Activated CD4-positive, alpha-beta memory T cell treated with anti-CD3 and anti-CD28 coated beads, Interleukin-2, amount 10 ng/mL, durations not matched to agents 7 days and 5 days (primary cell): ENCODE measurements at regions not wholly inside any gene's neighbourhood (a gene's known extent, or its start where the extent isn't known, plus 50 kb on each side); places are given as distances from the start of the nearest gene placed in this dataset.
"Not testable (repeated sequence)": the region's sequence is repeated elsewhere in the genome, so short reads cannot be mapped to it uniquely, and the experiment has no call there.

Experiments
- CTCF ChIA-PET: fragments of 350-600 bp; sonication (Branson Sonifier 250); formaldehyde crosslinking; loops from one replicate; lab custom pipeline; 2021; ENCODE audit warnings: antibody characterized with exemption, inconsistent platforms; lab: Charles Lee
- POLR2A ChIA-PET: fragments of 350-600 bp; sonication (Branson Sonifier 250); formaldehyde crosslinking; loops from one replicate; lab custom pipeline; 2021; ENCODE audit warnings: antibody characterized with exemption; lab: Charles Lee
- DNase-seq: peaks from one replicate; pipeline ENCODE4 v3.0.0-alpha.2; 2020
- H3K27ac Mint-ChIP-seq: one replicate; pipeline ENCODE4 v1.8.0; 2021; ENCODE audit warnings: mild to moderate bottlenecking, mixed read lengths
- H3K27me3 Mint-ChIP-seq: one replicate; pipeline ENCODE4 v1.8.0; 2021; ENCODE audit warnings: mixed read lengths
- H3K36me3 Mint-ChIP-seq: one replicate; pipeline ENCODE4 v1.8.0; 2021; ENCODE audit warnings: low read depth, mixed read lengths
- H3K4me1 Mint-ChIP-seq: one replicate; pipeline ENCODE4 v1.8.0; 2021; ENCODE audit warnings: mixed read lengths
- H3K4me3 Mint-ChIP-seq: one replicate; pipeline ENCODE4 v1.8.0; 2021; ENCODE audit warnings: mild to moderate bottlenecking, mixed read lengths
- H3K9me3 Mint-ChIP-seq: one replicate; pipeline ENCODE4 v1.8.0; 2021; ENCODE audit warnings: mixed read lengths

- Mint-ChIP-seq H3K27ac (no peak overlapping the region), H3K36me3 (no peaks in the 10 kb centered on the region), H3K27me3 (no peaks in the 10 kb centered on the region), H3K9me3 (peaks cover 2% of the 10 kb centered on the region), H3K4me1 (no peaks in the 10 kb centered on the region), H3K4me3 (no peak overlapping the region)
- no peak for DNase-seq
- ChIA-PET POLR2A (no interaction called here), CTCF (no interaction called here)
Measured at GRCh38 chr11:21986361-21986760, 206.5 kb upstream of the ANO5 start.

DNA sequence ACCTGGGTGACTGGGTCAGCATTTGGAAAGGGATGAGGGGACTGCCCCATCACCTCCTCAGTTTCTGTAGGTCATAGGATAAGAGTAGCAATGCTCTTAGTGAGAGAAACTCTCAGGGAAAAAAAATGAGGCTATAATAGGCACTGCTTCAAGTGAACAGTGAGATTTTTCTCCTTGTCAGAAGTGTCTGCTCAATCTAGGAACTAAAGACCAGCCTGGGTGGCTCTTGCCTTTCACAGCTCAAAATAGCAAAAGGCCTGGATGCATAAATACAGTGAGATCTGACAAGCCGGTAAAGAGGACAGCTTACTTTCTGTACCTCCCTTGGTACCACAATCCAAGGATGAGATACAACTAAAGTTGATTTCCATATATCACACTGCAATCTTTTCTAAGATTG lies 205.6 kb upstream of the ANO5 start:
- CTCF ChIA-PET = no interaction called here
- no peaks in the 10 kb centered on the region for H3K4me1 Mint-ChIP-seq
- DNase-seq = no peak
- no peaks in the 10 kb centered on the region for H3K27me3 Mint-ChIP-seq
- POLR2A ChIA-PET = no interaction called here
- peaks cover 2% of the 10 kb centered on the region for H3K9me3 Mint-ChIP-seq
- no peak overlapping the region for H3K4me3 Mint-ChIP-seq
- H3K27ac Mint-ChIP-seq = no peak overlapping the region
- H3K36me3 Mint-ChIP-seq = no peaks in the 10 kb centered on the region

DNA sequence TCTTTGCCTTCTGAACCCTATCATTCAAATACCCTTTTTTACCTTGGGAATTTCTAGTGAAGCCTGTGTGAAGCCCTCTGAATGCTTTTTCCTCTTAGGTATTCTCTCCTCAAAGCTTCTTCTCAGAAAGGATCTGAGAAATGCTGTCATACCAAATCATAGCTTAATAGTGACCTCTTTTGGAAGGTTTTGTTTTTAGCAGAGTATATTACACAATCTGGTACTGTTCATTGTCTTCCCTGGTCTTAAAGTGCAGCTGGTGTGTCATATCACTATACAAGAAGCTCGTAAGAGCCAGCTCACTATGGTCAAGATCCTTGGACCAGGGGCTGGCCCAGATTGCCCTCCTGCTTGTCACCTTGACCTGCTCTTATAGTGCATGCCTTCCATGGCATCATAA lies 204.4 kb upstream of the ANO5 start:
- Mint-ChIP-seq H3K4me1 (no peaks in the 10 kb centered on the region), H3K36me3 (no peaks in the 10 kb centered on the region), H3K9me3 (peaks cover 2% of the 10 kb centered on the region), H3K4me3 (no peak overlapping the region), H3K27me3 (no peaks in the 10 kb centered on the region), H3K27ac (no peak overlapping the region)
- ChIA-PET POLR2A (no interaction called here), CTCF (no interaction called here)
- no peak for DNase-seq

- H3K36me3 Mint-ChIP-seq, H3K27ac Mint-ChIP-seq, POLR2A ChIA-PET, DNase-seq, H3K27me3 Mint-ChIP-seq, CTCF ChIA-PET, H3K4me1 Mint-ChIP-seq, H3K4me3 Mint-ChIP-seq: not testable (repeated sequence)
- H3K9me3 Mint-ChIP-seq = peaks cover 12% of the 10 kb centered on the region
Measured at GRCh38 chr11:22001803-22002202, 191.1 kb upstream of the ANO5 start.

DNA sequence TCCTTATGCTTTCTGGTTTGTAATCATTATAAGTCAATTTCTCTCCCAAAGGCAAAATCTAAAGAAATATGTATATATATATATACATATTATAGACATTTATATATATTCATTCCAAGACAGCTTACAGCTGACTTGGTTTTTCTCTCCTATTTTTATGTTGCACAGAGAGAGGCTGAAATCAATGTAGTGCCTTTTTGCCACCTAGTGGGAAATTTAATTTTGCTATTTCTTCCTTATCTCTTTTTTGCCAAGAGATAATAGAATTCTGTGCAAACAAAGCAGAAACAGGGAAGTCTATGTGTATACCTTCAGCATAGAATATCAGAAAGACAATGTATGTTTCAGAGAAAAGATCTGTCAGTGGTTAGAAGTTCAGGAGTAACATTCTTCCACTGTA lies 186.0 kb upstream of the ANO5 start:
- Mint-ChIP-seq H3K27me3 (no peaks in the 10 kb centered on the region), H3K4me3 (no peak overlapping the region), H3K27ac (no peak overlapping the region), H3K9me3 (peaks cover 12% of the 10 kb centered on the region), H3K36me3 (no peaks in the 10 kb centered on the region), H3K4me1 (no peaks in the 10 kb centered on the region)
- no peak for DNase-seq
- ChIA-PET CTCF (no interaction called here), POLR2A (no interaction called here)

GRCh38 chr11:22031791-22032190 lies 161.1 kb upstream of the ANO5 start:
- no peak for DNase-seq
- H3K36me3 Mint-ChIP-seq = no peaks in the 10 kb centered on the region
- CTCF ChIA-PET = no interaction called here
- H3K27me3 Mint-ChIP-seq = no peaks in the 10 kb centered on the region
- H3K9me3 Mint-ChIP-seq = peaks cover 26% of the 10 kb centered on the region
- H3K4me3 Mint-ChIP-seq = no peak overlapping the region
- POLR2A ChIA-PET = no interaction called here
- no peak overlapping the region for H3K27ac Mint-ChIP-seq
- H3K4me1 Mint-ChIP-seq = no peaks in the 10 kb centered on the region

DNA sequence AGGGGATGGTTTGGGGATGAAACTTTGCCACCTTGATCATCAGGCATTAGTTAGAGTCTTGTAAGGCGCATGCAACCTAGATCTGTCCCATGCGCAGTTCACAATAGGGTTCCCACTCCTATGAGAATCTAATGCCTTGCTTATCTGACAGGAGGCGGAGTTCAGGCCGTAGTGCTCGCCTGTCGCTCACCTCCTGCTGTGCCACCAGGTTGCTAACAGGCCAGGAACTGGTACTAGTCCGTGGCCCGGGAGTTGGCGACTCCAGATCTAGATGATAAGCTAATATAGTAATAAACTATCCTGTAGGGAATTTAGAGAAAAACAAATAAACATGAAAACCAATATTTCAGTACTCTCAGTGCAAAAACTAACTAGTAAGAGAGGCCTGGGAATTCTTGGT lies 155.4 kb upstream of the ANO5 start:
- Mint-ChIP-seq H3K4me1 (no peaks in the 10 kb centered on the region), H3K9me3 (peaks cover 6% of the 10 kb centered on the region), H3K36me3 (no peaks in the 10 kb centered on the region), H3K27ac (no peak overlapping the region), H3K4me3 (no peak overlapping the region), H3K27me3 (no peaks in the 10 kb centered on the region)
- ChIA-PET POLR2A (no interaction called here), CTCF (no interaction called here)
- DNase-seq = no peak

DNA sequence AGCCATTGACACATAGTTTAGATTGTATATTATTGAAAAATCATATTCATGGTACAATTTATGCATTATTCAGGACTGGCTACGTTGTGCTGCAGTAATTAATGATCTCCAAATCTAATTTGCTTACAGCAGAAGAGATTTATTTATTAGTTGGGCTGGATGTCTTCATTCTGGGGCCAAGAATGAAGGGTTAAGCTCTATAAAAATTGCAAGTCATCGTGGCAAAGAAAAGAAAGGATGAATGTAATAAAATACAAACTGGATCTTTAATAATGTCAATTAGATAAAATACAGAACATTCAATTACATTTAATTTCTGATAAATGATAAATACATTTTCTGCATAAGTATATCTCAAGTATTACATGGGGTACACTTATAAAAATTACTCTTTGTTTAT lies 151.8 kb upstream of the ANO5 start:
- H3K4me3 Mint-ChIP-seq = no peak overlapping the region
- H3K36me3 Mint-ChIP-seq = no peaks in the 10 kb centered on the region
- no peaks in the 10 kb centered on the region for H3K4me1 Mint-ChIP-seq
- no peak for DNase-seq
- no peaks in the 10 kb centered on the region for H3K27me3 Mint-ChIP-seq
- POLR2A ChIA-PET = no interaction called here
- H3K27ac Mint-ChIP-seq = no peak overlapping the region
- peaks cover 2% of the 10 kb centered on the region for H3K9me3 Mint-ChIP-seq
- CTCF ChIA-PET = no interaction called here

DNA sequence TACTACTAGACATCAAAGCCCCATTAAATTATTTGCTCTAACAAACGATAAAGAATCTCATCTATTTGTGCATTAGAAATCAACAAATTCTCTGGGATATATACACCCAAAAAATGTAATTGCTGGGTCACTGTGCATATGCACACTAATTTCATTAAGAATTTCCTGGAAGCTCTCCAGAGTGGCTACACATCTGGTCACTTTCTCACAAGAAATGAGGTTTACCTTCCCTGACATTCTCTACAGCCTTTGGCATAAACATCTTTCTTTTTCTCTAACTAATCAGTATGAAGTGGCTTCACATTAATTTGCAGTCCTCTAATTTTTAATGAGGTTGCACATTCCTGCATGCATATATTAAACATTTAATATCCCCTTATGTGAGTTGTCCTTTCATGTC lies 150.8 kb upstream of the ANO5 start:
- no peaks in the 10 kb centered on the region for H3K4me1 Mint-ChIP-seq
- ChIA-PET POLR2A (no interaction called here), CTCF (no interaction called here)
- H3K36me3 Mint-ChIP-seq = no peaks in the 10 kb centered on the region
- peaks cover 2% of the 10 kb centered on the region for H3K9me3 Mint-ChIP-seq
- H3K27me3 Mint-ChIP-seq = no peaks in the 10 kb centered on the region
- DNase-seq = no peak
- H3K27ac Mint-ChIP-seq = no peak overlapping the region
- no peak overlapping the region for H3K4me3 Mint-ChIP-seq

GRCh38 chr11:22044126-22044525 lies 148.8 kb upstream of the ANO5 start:
- no peaks in the 10 kb centered on the region for H3K36me3 Mint-ChIP-seq
- CTCF ChIA-PET = no interaction called here
- H3K27me3 Mint-ChIP-seq = no peaks in the 10 kb centered on the region
- no peak overlapping the region for H3K4me3 Mint-ChIP-seq
- H3K9me3 Mint-ChIP-seq = peaks cover 2% of the 10 kb centered on the region
- DNase-seq = no peak
- H3K27ac Mint-ChIP-seq = no peak overlapping the region
- POLR2A ChIA-PET = no interaction called here
- no peaks in the 10 kb centered on the region for H3K4me1 Mint-ChIP-seq

- no peak for DNase-seq
- no peaks in the 10 kb centered on the region for H3K27me3 Mint-ChIP-seq
- no peaks in the 10 kb centered on the region for H3K4me1 Mint-ChIP-seq
- POLR2A ChIA-PET = no interaction called here
- H3K36me3 Mint-ChIP-seq = no peaks in the 10 kb centered on the region
- peaks cover 18% of the 10 kb centered on the region for H3K9me3 Mint-ChIP-seq
- CTCF ChIA-PET = no interaction called here
- H3K27ac Mint-ChIP-seq = no peak overlapping the region
- H3K4me3 Mint-ChIP-seq = no peak overlapping the region
Measured at GRCh38 chr11:22049276-22049675, 143.6 kb upstream of the ANO5 start.

DNA sequence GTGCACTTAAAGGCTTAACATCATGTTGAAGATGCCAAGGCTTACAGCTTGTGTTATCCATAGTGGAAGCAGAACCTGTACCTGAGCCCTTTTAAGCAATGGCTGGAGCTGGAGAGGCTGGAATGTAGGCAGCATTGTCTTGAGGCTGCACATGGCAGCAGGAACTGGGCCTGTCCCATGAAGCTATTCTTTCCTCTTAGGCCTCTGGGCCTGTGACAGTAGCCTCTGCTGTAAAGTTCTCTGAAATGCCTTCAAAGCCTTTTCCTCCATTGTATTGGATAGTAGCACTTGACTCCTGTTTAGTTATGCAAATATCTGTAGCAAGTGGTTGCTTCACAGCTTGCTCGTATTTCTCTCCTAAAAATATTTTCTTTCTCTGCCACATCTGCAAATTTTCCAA lies 127.4 kb upstream of the ANO5 start:
- H3K27me3 Mint-ChIP-seq = no peaks in the 10 kb centered on the region
- CTCF ChIA-PET = no interaction called here
- POLR2A ChIA-PET = no interaction called here

DNA sequence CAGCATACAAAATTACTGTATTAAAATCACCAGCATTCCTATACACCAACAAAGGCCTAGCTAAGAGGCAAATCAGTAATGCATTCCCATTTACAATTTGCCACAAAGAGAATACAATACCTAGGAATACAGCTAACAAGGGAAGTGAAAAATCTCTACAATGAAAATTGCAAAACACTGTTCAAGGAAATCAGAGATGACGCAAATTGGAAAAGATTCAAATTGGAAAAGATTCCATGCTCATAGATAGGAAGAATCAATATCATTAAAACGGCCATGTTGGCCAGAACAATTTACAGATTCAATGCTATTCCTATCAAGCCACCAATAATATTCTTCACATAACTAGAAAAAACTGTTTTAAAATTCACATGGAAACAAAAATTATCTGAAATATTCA lies 123.0 kb upstream of the ANO5 start:
- POLR2A ChIA-PET = no interaction called here
- H3K4me1 Mint-ChIP-seq = no peaks in the 10 kb centered on the region
- H3K9me3 Mint-ChIP-seq = peaks cover 14% of the 10 kb centered on the region
- H3K4me3 Mint-ChIP-seq = no peak overlapping the region
- no peaks in the 10 kb centered on the region for H3K27me3 Mint-ChIP-seq
- DNase-seq = no peak
- H3K27ac Mint-ChIP-seq = no peak overlapping the region
- CTCF ChIA-PET = no interaction called here
- no peaks in the 10 kb centered on the region for H3K36me3 Mint-ChIP-seq

More for the DNA sequence above, 127.4 kb upstream of the ANO5 start:
- no peak for DNase-seq
- Mint-ChIP-seq H3K4me3 (no peak overlapping the region), H3K36me3 (no peaks in the 10 kb centered on the region), H3K9me3 (peaks cover 14% of the 10 kb centered on the region), H3K4me1 (no peaks in the 10 kb centered on the region), H3K27ac (no peak overlapping the region)

- CTCF ChIA-PET = no interaction called here
Measured at GRCh38 chr11:22076271-22076930, 116.5 kb upstream of the ANO5 start.

More at GRCh38 chr11:22076271-22076930, 116.5 kb upstream of the ANO5 start:
- Mint-ChIP-seq H3K36me3 (no peaks in the 10 kb centered on the region), H3K27me3 (no peaks in the 10 kb centered on the region), H3K4me3 (no peak overlapping the region), H3K27ac (no peak overlapping the region), H3K9me3 (peaks cover 6% of the 10 kb centered on the region), H3K4me1 (no peaks in the 10 kb centered on the region)
- DNase-seq = no peak
- POLR2A ChIA-PET = no interaction called here
